HCT116 (cell line): ENCODE measurements at regions not wholly inside any gene's neighbourhood (a gene's known extent, or its start where the extent isn't known, plus 50 kb on each side); places are given as distances from the start of the nearest gene placed in this dataset.

Source experiments
- ATAC-seq: fragments of 200-7000 bp; cut with Tn5 transposase; 2 replicates; pipeline ENCODE4 v1.9.1; 2020; ENCODE audit warnings: mild to moderate bottlenecking, moderate library complexity
- BruUV-seq: library from RNA; stranded (reverse); fragments of 400-500 nt; replicated peaks from 2 replicates; lab custom pipeline; 2021; lab: Mats Ljungman, UMichigan
- CTCF ChIA-PET: fragments of 300-600 bp; sonication (Branson Sonifier 250); formaldehyde crosslinking; loops from one replicate; lab custom pipeline; 2021; ENCODE audit warnings: antibody characterized with exemption; lab: Charles Lee
- POLR2A ChIA-PET: fragments of 300-600, 350-600 bp; sonication (Branson Sonifier 250); formaldehyde crosslinking; loops from one replicate; lab custom pipeline; 2021; ENCODE audit warnings: antibody characterized with exemption; lab: Charles Lee
- RAD21 ChIA-PET, 2 experiments: fragments of 300-600 bp; sonication (Branson Sonifier 250); formaldehyde crosslinking; loops; one replicate each; lab custom pipeline; 2023; ENCODE audit warnings: low total read pairs in 2 of 2; ENCODE audit not compliant: uncharacterized antibody in 2 of 2, unreplicated experiment in 2 of 2, low non-redundant PET in 1 of 2; lab: Charles Lee
- DNase-seq: peaks from one replicate; pipeline ENCODE4 v3.0.0-alpha.2; 2010; ENCODE audit warnings: low read depth, low spot score
- H2AFZ ChIP-seq: fragments of 200-600 bp; shearing (Covaris generic), sonication (generic); 2 replicates; pipeline ENCODE4 v1.6.1; 2017; ENCODE audit warnings: low read depth, mixed run types, mixed read lengths, antibody characterized with exemption, low read length; ENCODE audit not compliant: poor library complexity, severe bottlenecking
- H3K27ac ChIP-seq: 2 replicates; pipeline ENCODE4 v1.5.1; 2012; ENCODE audit warnings: low read depth, low read length
- H3K27me3 ChIP-seq: fragments of 200-600 bp; sonication (generic); 2 replicates; pipeline ENCODE4 v1.6.1; 2016; ENCODE audit warnings: mixed run types, low read length, mixed read lengths; ENCODE audit not compliant: insufficient read depth
- H3K36me3 ChIP-seq, 2 experiments: fragments of 200-500 bp in 1 of 2; fragments of 200-600 bp in 1 of 2; sonication (Bioruptor generic) in 1 of 2; sonication (generic) in 1 of 2; 2 replicates each; pipeline versions ENCODE4 v1.5.1 to v1.6.1; 2014 to 2016; ENCODE audit warnings: low read length in 2 of 2, inconsistent platforms in 1 of 2, mixed read lengths in 1 of 2, mixed run types in 1 of 2; ENCODE audit not compliant: insufficient read depth in 2 of 2, control insufficient read depth in 1 of 2
- H3K4me1 ChIP-seq, 2 experiments: fragments of 200-600 bp in 1 of 2; sonication (generic) in 1 of 2; 2 replicates each; pipeline versions ENCODE4 v1.5.1 to v1.6.1; 2012 to 2017; ENCODE audit warnings: low read length in 2 of 2, inconsistent platforms in 1 of 2, mild to moderate bottlenecking in 1 of 2, mixed read lengths in 1 of 2, mixed run types in 1 of 2, moderate library complexity in 1 of 2; ENCODE audit not compliant: insufficient read depth in 2 of 2, control insufficient read depth in 1 of 2
- H3K4me2 ChIP-seq: fragments of 200-600 bp; sonication (generic); 2 replicates; pipeline ENCODE4 v1.6.1; 2017; ENCODE audit warnings: mixed run types, low read length, mixed read lengths
- H3K4me3 ChIP-seq, 2 experiments: fragments of 200-600 bp in 1 of 2; sonication (generic) in 1 of 2; replicated peaks in 1 of 2; 2 replicates each; pipeline ENCODE4 v1.5.1; 2011 to 2016; ENCODE audit warnings: low read length in 2 of 2, control low read depth in 1 of 2, low read depth in 1 of 2, mild to moderate bottlenecking in 1 of 2, mixed read lengths in 1 of 2, mixed run types in 1 of 2
- H3K79me2 ChIP-seq: fragments of 200-600 bp; sonication (generic); 2 replicates; pipeline ENCODE4 v1.6.1; 2017; ENCODE audit warnings: mild to moderate bottlenecking, mixed run types, low read length, moderate library complexity, mixed read lengths; ENCODE audit not compliant: insufficient read depth
- H3K9ac ChIP-seq: fragments of 200-600 bp; sonication (generic); 2 replicates; pipeline ENCODE4 v1.6.1; 2016; ENCODE audit warnings: low read length, mixed read lengths
- H3K9me2 ChIP-seq: fragments of 200-600 bp; sonication (generic), shearing (Covaris generic); 2 replicates; pipeline ENCODE4 v1.6.1; 2017; ENCODE audit warnings: mixed run types, mild to moderate bottlenecking, moderate library complexity; ENCODE audit not compliant: insufficient read depth
- H3K9me3 ChIP-seq, 2 experiments: fragments of 200-500 bp in 1 of 2; fragments of 200-600 bp in 1 of 2; sonication (Bioruptor generic) in 1 of 2; sonication (generic) in 1 of 2; 2 replicates each; pipeline ENCODE4 v1.6.1; 2014 to 2017; ENCODE audit warnings: low read length in 2 of 2, mixed read lengths in 2 of 2, inconsistent platforms in 1 of 2, low read depth in 1 of 2, mild to moderate bottlenecking in 1 of 2, mixed run types in 1 of 2, moderate library complexity in 1 of 2; ENCODE audit not compliant: control insufficient read depth in 1 of 2, insufficient read depth in 1 of 2
- H4K20me1 ChIP-seq: fragments of 200-600 bp; sonication (generic), shearing (Covaris generic); 2 replicates; pipeline ENCODE4 v1.6.1; 2017; ENCODE audit warnings: mixed run types, mild to moderate bottlenecking, moderate library complexity; ENCODE audit not compliant: insufficient read depth
- CEBPB ChIP-seq: IDR thresholded peaks from 2 replicates; pipeline ENCODE4 v1.6.1; 2012; ENCODE audit warnings: low read depth
- ELF1 ChIP-seq: IDR thresholded peaks from 2 replicates; pipeline ENCODE4 v1.6.1; 2012; ENCODE audit warnings: low read depth, borderline replicate concordance
- EZH2 ChIP-seq: fragments of 200-600 bp; sonication (generic); IDR thresholded peaks from 2 replicates; pipeline ENCODE4 v1.6.1; 2017; ENCODE audit warnings: antibody characterized with exemption, mixed run types
- FOSL1 ChIP-seq: IDR thresholded peaks from 2 replicates; pipeline ENCODE4 v1.6.1; 2012; ENCODE audit warnings: low read depth
- JUND ChIP-seq: IDR thresholded peaks from 2 replicates; pipeline ENCODE4 v1.6.1; 2012
- POLR2A ChIP-seq: IDR thresholded peaks from 2 replicates; pipeline ENCODE4 v1.7.0; 2011; ENCODE audit warnings: borderline replicate concordance; ENCODE audit not compliant: insufficient read depth, insufficient read length; ENCODE audit errors: extremely low read depth
- SP1 ChIP-seq: IDR thresholded peaks from 2 replicates; pipeline ENCODE4 v1.6.1; 2012; ENCODE audit warnings: low read depth
- TCF7L2 ChIP-seq: IDR thresholded peaks from 2 replicates; pipeline ENCODE4 v1.7.0; 2011; ENCODE audit warnings: borderline replicate concordance, inconsistent platforms; ENCODE audit not compliant: insufficient read depth, insufficient read length; ENCODE audit errors: extremely low read depth
- YY1 ChIP-seq: IDR thresholded peaks from 2 replicates; pipeline ENCODE4 v1.6.1; 2011; ENCODE audit warnings: low read length, low read depth, moderate library complexity, mild to moderate bottlenecking; ENCODE audit not compliant: insufficient replicate concordance; ENCODE audit errors: extremely low read depth
- intact Hi-C: fragments of 100-400 bp; cut with micrococcal nuclease; formaldehyde crosslinking; loops from 2 replicates; pipeline ENCODE4 v1.10.0; 2022
- TF ChIP-seq, protein P1 (sequence below): IDR thresholded peaks from 2 replicates; pipeline ENCODE4 v1.6.1; 2012

DNA sequence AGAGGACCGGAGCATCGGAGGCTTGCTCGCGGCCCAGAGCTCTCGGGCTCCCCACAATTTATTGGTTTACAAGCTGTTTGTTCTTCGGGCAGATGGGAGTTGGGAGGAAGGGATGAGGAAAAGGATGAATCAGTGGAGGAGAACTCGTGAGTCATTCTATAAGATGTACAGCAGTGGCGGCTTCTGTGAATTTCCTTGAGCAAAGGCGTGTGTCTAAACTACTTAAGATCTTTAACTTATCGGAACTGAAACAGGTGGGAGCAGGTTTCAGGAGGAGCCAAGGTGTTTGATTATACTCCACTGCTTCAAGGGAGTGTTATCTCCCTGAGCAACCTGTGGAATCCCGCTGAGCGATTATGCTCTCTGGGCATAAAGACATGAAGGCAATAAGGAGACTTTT, 50.5 kb upstream of the IBTK start:
- Histone ChIP-seq H3K9me3 (no peaks in the 10 kb centered on the region), H4K20me1 (no peaks in the 10 kb centered on the region), H3K36me3 (no peaks in the 10 kb centered on the region), H3K4me3 (peak overlapping the region; percentile 19 to 20), H3K9ac (no peak overlapping the region; the same call in 1 of the 2 replicates), H3K27me3 (no peaks in the 10 kb centered on the region), H3K4me2 (peak overlapping the region; percentile 68), H2AFZ (peak overlapping the region; percentile 83), H3K27ac (peak overlapping the region; percentile 40; the same call in 1 of the 2 replicates), H3K9me2 (no peaks in the 10 kb centered on the region), H3K79me2 (no peaks in the 10 kb centered on the region), H3K4me1 (peaks cover 6 to 17% of the 10 kb centered on the region in 2 experiments; a peak in 3 of 4 replicates)
- intact Hi-C loops, result no loop called here
- peak; percentile 39 for DNase-seq
- ChIA-PET POLR2A (no interaction called here), RAD21 (no interaction called here), CTCF (no interaction called here)
- no TSS peak for BruUV-seq
- TF ChIP-seq SP1, result peak; percentile 34; the same call in 1 of the 2 replicates
- TF ChIP-seq JUND, result peak; percentile 59
- TF ChIP-seq ELF1, result no peak
- peak; percentile 67 for TF ChIP-seq FOSL1
- TF ChIP-seq, protein P1, sequence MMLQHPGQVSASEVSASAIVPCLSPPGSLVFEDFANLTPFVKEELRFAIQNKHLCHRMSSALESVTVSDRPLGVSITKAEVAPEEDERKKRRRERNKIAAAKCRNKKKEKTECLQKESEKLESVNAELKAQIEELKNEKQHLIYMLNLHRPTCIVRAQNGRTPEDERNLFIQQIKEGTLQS, result no peak
- TF ChIP-seq TCF7L2, result no peak
- TF ChIP-seq CEBPB, result no peak
- TF ChIP-seq YY1, result no peak
- TF ChIP-seq EZH2, result no peak
- no peak for TF ChIP-seq POLR2A
- peak; percentile 69 for ATAC-seq
